ENCODE measurements at regions not wholly inside any gene's neighbourhood (a gene's known extent, or its start where the extent isn't known, plus 50 kb on each side); places are given as distances from the start of the nearest gene placed in this dataset.
"Not testable (repeated sequence)": the region's sequence is repeated elsewhere in the genome, so short reads cannot be mapped to it uniquely, and the experiment has no call there.

- DNase-seq, result no peak
These were observed 275.5 kb upstream of the BOD1L1 start for GRCh38 chr4:13903061-13903460.

GRCh38 chr4:13903901-13904300, 276.4 kb upstream of the BOD1L1 start:
- DNase-seq, result no peak

GRCh38 chr4:13905543-13905942, 278.0 kb upstream of the BOD1L1 start:
- no peak for DNase-seq

- DNase-seq, result no peak
These were observed 279.2 kb upstream of the BOD1L1 start for GRCh38 chr4:13906727-13907126.

- DNase-seq, result no peak
These were observed 279.8 kb upstream of the BOD1L1 start for GRCh38 chr4:13907255-13907751.

- no peak for DNase-seq
These were observed 280.9 kb upstream of the BOD1L1 start for GRCh38 chr4:13908455-13908854.

- no peak for DNase-seq
These were observed 283.0 kb upstream of the BOD1L1 start for GRCh38 chr4:13910556-13910955.

- no peak for DNase-seq
These were observed 283.7 kb upstream of the BOD1L1 start for GRCh38 chr4:13911256-13911655.

GRCh38 chr4:13912436-13912925, 285.0 kb upstream of the BOD1L1 start:
- DNase-seq, result no peak

- DNase-seq, result no peak
These were observed 285.4 kb upstream of the BOD1L1 start for GRCh38 chr4:13912966-13913365.

GRCh38 chr4:13917015-13917414, 289.5 kb upstream of the BOD1L1 start:
- DNase-seq, result no peak

- DNase-seq, result no peak
These were observed 290.6 kb upstream of the BOD1L1 start for GRCh38 chr4:13918110-13918509.

- DNase-seq, result no peak
These were observed 291.5 kb upstream of the BOD1L1 start for GRCh38 chr4:13918991-13919441.

GRCh38 chr4:13920111-13920875, 292.8 kb upstream of the BOD1L1 start:
- DNase-seq, result no peak

- no peak for DNase-seq
These were observed 293.4 kb upstream of the BOD1L1 start for GRCh38 chr4:13920901-13921300.

GRCh38 chr4:13921805-13922204, 294.3 kb upstream of the BOD1L1 start:
- DNase-seq, result no peak

GRCh38 chr4:13922459-13922858, 294.9 kb upstream of the BOD1L1 start:
- DNase-seq, result no peak

GRCh38 chr4:13922873-13923645, 295.5 kb upstream of the BOD1L1 start:
- no peak for DNase-seq

- not testable (repeated sequence) for DNase-seq
These were observed 297.4 kb upstream of the BOD1L1 start for GRCh38 chr4:13924900-13925299.

GRCh38 chr4:13928214-13928613, 300.7 kb upstream of the BOD1L1 start:
- DNase-seq, result no peak

GRCh38 chr4:13930155-13930554, 302.6 kb upstream of the BOD1L1 start:
- DNase-seq, result no peak

GRCh38 chr4:13933191-13933590, 305.7 kb upstream of the BOD1L1 start:
- no peak for DNase-seq

GRCh38 chr4:13938299-13938698, 310.8 kb upstream of the BOD1L1 start:
- no peak for DNase-seq

- DNase-seq, result no peak
These were observed 313.4 kb upstream of the BOD1L1 start for GRCh38 chr4:13940921-13941320.
